SK-N-SH (cell line): ENCODE measurements at regions not wholly inside any gene's neighbourhood (a gene's known extent, or its start where the extent isn't known, plus 50 kb on each side); places are given as distances from the start of the nearest gene placed in this dataset.

Source experiments
- CTCF ChIA-PET: fragments of 300-600, 350-600 bp; formaldehyde crosslinking; extraction: SDS; loops from one replicate; lab custom pipeline; 2021; lab: Yijun Ruan, JAX
- POLR2A ChIA-PET: fragments of 350-600 bp; sonication (Branson Sonifier 250); formaldehyde crosslinking; extraction: SDS; loops from one replicate; lab custom pipeline; 2020; ENCODE audit warnings: antibody characterized with exemption, inconsistent platforms; lab: Yijun Ruan, JAX
- DNase-seq: peaks from one replicate; pipeline ENCODE4 v3.0.0; 2012
- H2AFZ ChIP-seq: fragments of 200-600 bp; sonication (generic); 2 replicates; pipeline ENCODE4 v1.8.1; 2016; ENCODE audit warnings: antibody characterized with exemption, mild to moderate bottlenecking, low read depth
- H3F3A ChIP-seq: fragments of 200-600 bp; sonication (generic); replicated peaks from 2 replicates; pipeline ENCODE3; 2016; ENCODE audit warnings: antibody characterized with exemption, mild to moderate bottlenecking; ENCODE audit not compliant: insufficient read depth
- H3K27ac ChIP-seq, 2 experiments: fragments of 200-500 bp in 1 of 2; fragments of 200-600 bp in 1 of 2; sonication (Bioruptor generic) in 1 of 2; sonication (generic), shearing (Covaris generic) in 1 of 2; 2 replicates each; pipeline versions ENCODE4 v1.5.1 to v1.6.1; 2014 to 2016; ENCODE audit warnings: low read depth in 2 of 2, inconsistent platforms in 1 of 2, low read length in 1 of 2, mild to moderate bottlenecking in 1 of 2, mixed read lengths in 1 of 2
- H3K27me3 ChIP-seq: fragments of 200-600 bp; sonication (generic), shearing (Covaris generic); 2 replicates; pipeline ENCODE4 v1.6.1; 2016; ENCODE audit warnings: mixed run types; ENCODE audit not compliant: insufficient read depth
- H3K36me3 ChIP-seq, 2 experiments: fragments of 200-500 bp in 1 of 2; fragments of 200-600 bp in 1 of 2; sonication (Bioruptor generic) in 1 of 2; sonication (generic) in 1 of 2; replicated peaks in 1 of 2; 2 replicates each; pipeline versions ENCODE3 to v1.5.1; 2014 to 2016; ENCODE audit warnings: low read length in 1 of 2, mild to moderate bottlenecking in 1 of 2; ENCODE audit not compliant: insufficient read depth in 2 of 2, control insufficient read depth in 1 of 2
- H3K4me1 ChIP-seq, 2 experiments: fragments of 200-500 bp in 1 of 2; fragments of 200-600 bp in 1 of 2; sonication (Bioruptor generic) in 1 of 2; sonication (generic), shearing (Covaris generic) in 1 of 2; 2 replicates each; pipeline versions ENCODE4 v1.5.1 to v1.6.1; 2014 to 2016; ENCODE audit warnings: low read depth in 1 of 2, low read length in 1 of 2, mixed run types in 1 of 2; ENCODE audit not compliant: insufficient read depth in 2 of 2, control insufficient read depth in 1 of 2
- H3K4me2 ChIP-seq: fragments of 200-600 bp; sonication (generic), shearing (Covaris generic); 2 replicates; pipeline ENCODE4 v1.6.1; 2017; ENCODE audit warnings: mixed run types
- H3K4me3 ChIP-seq, 2 experiments: fragments of 200-500 bp in 1 of 2; fragments of 200-600 bp in 1 of 2; sonication (Bioruptor generic) in 1 of 2; sonication (generic), shearing (Covaris generic) in 1 of 2; 2 replicates each; pipeline versions ENCODE4 v1.5.1 to v1.8.1; 2014 to 2016; ENCODE audit warnings: low read depth in 2 of 2, inconsistent platforms in 1 of 2, low read length in 1 of 2, mild to moderate bottlenecking in 1 of 2, mixed read lengths in 1 of 2, moderate library complexity in 1 of 2
- H3K79me2 ChIP-seq: fragments of 200-600 bp; sonication (generic); 2 replicates; pipeline ENCODE4 v1.8.1; 2017; ENCODE audit warnings: mild to moderate bottlenecking; ENCODE audit not compliant: insufficient read depth
- H3K9ac ChIP-seq: fragments of 200-600 bp; sonication (generic); 2 replicates; pipeline ENCODE4 v1.6.1; 2017; ENCODE audit warnings: mixed run types
- H3K9me2 ChIP-seq: fragments of 200-600 bp; sonication (generic); 2 replicates; pipeline ENCODE4 v1.6.1; 2017; ENCODE audit warnings: mixed run types
- H3K9me3 ChIP-seq: fragments of 200-600 bp; sonication (generic); 2 replicates; pipeline ENCODE4 v1.6.1; 2017; ENCODE audit warnings: mixed run types, mild to moderate bottlenecking, moderate library complexity
- H4K20me1 ChIP-seq: fragments of 200-600 bp; sonication (generic); 2 replicates; pipeline ENCODE4 v1.6.1; 2017; ENCODE audit warnings: mild to moderate bottlenecking, mixed run types; ENCODE audit not compliant: insufficient read depth
- ELF1 ChIP-seq: IDR thresholded peaks from 2 replicates; pipeline ENCODE4 v1.4.0; 2012
- FOXJ3 ChIP-seq: sonication (generic); formaldehyde crosslinking; IDR thresholded peaks from 2 replicates; pipeline ENCODE4 v1.5.1; 2020; ENCODE audit warnings: mild to moderate bottlenecking, missing genetic modification reagents
- JUND ChIP-seq: IDR thresholded peaks from 2 replicates; pipeline ENCODE4 v1.4.0; 2012
- MEF2A ChIP-seq: IDR thresholded peaks from 2 replicates; pipeline ENCODE4 v1.4.0; 2012; ENCODE audit warnings: low read depth, borderline replicate concordance
- MXI1 ChIP-seq: IDR thresholded peaks from 2 replicates; pipeline ENCODE4 v1.6.1; 2012; ENCODE audit warnings: mild to moderate bottlenecking, low read depth, low read length, improper control_type of control experiment
- RAD21 ChIP-seq: IDR thresholded peaks from 2 replicates; pipeline ENCODE4 v1.6.1; 2012; ENCODE audit warnings: mild to moderate bottlenecking, low read length
- RCOR1 ChIP-seq: fragments of 150-350 bp; IDR thresholded peaks from 2 replicates; pipeline ENCODE4 v1.6.1; 2017; ENCODE audit warnings: antibody characterized with exemption, low read length
- RFX5 ChIP-seq: IDR thresholded peaks from 2 replicates; pipeline ENCODE4 v1.6.1; 2012; ENCODE audit warnings: mild to moderate bottlenecking, improper control_type of control experiment, low read length
- YY1 ChIP-seq: IDR thresholded peaks from 2 replicates; pipeline ENCODE4 v1.4.0; 2012; ENCODE audit warnings: low read depth, mild to moderate bottlenecking
- WGBS: methylation state at CpG from one replicate; pipeline ENCODE4 v1.1.6; 2017; ENCODE audit warnings: low lambda C conversion rate; 5-methylcytosine and 5-hydroxymethylcytosine counted together
- TF ChIP-seq, protein P1 (sequence below): IDR thresholded peaks from 2 replicates; pipeline ENCODE4 v1.6.1; 2012; ENCODE audit warnings: mild to moderate bottlenecking, low read depth, low read length, moderate library complexity
- TF ChIP-seq, protein P2 (sequence below): IDR thresholded peaks from 2 replicates; pipeline ENCODE4 v1.4.0; 2012; ENCODE audit warnings: low read depth
- TF ChIP-seq, protein P3 (sequence below): IDR thresholded peaks from 2 replicates; pipeline ENCODE4 v1.4.0; 2012; ENCODE audit warnings: low read depth, borderline replicate concordance
- TF ChIP-seq, protein P4 (sequence below): fragments of 200-600 bp; sonication (generic); IDR thresholded peaks from 2 replicates; pipeline ENCODE4 v1.6.1; 2017; ENCODE audit warnings: antibody characterized with exemption, mild to moderate bottlenecking, moderate library complexity
- TF ChIP-seq, protein P5 (sequence below): IDR thresholded peaks from 2 replicates; pipeline ENCODE4 v1.4.0; 2012; ENCODE audit warnings: low read depth, borderline replicate concordance

DNA sequence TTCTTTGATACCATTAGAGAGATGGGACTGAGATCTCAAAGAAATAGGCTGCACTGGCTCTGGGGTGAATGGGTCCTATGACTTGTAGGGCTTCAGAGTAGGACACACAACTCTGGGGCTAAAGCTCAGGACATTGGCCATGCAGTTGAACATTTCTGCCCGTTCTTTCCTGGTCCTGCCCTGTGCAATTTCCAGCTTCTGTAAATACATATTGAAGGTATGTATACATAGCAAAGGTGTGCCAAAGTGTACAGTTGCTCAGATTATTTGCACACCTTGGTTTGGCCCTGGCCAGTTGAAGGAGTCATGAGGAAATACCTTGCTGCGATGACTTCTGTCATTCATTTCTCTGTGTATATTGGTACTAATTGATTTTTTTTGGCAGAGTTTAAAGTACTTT, 52.8 kb upstream of the TAF11L2 start:
- TF ChIP-seq, protein P1, sequence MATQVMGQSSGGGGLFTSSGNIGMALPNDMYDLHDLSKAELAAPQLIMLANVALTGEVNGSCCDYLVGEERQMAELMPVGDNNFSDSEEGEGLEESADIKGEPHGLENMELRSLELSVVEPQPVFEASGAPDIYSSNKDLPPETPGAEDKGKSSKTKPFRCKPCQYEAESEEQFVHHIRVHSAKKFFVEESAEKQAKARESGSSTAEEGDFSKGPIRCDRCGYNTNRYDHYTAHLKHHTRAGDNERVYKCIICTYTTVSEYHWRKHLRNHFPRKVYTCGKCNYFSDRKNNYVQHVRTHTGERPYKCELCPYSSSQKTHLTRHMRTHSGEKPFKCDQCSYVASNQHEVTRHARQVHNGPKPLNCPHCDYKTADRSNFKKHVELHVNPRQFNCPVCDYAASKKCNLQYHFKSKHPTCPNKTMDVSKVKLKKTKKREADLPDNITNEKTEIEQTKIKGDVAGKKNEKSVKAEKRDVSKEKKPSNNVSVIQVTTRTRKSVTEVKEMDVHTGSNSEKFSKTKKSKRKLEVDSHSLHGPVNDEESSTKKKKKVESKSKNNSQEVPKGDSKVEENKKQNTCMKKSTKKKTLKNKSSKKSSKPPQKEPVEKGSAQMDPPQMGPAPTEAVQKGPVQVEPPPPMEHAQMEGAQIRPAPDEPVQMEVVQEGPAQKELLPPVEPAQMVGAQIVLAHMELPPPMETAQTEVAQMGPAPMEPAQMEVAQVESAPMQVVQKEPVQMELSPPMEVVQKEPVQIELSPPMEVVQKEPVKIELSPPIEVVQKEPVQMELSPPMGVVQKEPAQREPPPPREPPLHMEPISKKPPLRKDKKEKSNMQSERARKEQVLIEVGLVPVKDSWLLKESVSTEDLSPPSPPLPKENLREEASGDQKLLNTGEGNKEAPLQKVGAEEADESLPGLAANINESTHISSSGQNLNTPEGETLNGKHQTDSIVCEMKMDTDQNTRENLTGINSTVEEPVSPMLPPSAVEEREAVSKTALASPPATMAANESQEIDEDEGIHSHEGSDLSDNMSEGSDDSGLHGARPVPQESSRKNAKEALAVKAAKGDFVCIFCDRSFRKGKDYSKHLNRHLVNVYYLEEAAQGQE = no peak
- TF ChIP-seq, protein P2, sequence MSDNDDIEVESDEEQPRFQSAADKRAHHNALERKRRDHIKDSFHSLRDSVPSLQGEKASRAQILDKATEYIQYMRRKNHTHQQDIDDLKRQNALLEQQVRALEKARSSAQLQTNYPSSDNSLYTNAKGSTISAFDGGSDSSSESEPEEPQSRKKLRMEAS = no peak
- TF ChIP-seq, protein P3, sequence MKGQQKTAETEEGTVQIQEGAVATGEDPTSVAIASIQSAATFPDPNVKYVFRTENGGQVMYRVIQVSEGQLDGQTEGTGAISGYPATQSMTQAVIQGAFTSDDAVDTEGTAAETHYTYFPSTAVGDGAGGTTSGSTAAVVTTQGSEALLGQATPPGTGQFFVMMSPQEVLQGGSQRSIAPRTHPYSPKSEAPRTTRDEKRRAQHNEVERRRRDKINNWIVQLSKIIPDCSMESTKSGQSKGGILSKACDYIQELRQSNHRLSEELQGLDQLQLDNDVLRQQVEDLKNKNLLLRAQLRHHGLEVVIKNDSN = no peak
- TF ChIP-seq RAD21 (no peak), YY1 (no peak), MXI1 (no peak), MEF2A (no peak), JUND (no peak), ELF1 (no peak), FOXJ3 (no peak), RCOR1 (no peak), RFX5 (no peak)
- TF ChIP-seq, protein P4, sequence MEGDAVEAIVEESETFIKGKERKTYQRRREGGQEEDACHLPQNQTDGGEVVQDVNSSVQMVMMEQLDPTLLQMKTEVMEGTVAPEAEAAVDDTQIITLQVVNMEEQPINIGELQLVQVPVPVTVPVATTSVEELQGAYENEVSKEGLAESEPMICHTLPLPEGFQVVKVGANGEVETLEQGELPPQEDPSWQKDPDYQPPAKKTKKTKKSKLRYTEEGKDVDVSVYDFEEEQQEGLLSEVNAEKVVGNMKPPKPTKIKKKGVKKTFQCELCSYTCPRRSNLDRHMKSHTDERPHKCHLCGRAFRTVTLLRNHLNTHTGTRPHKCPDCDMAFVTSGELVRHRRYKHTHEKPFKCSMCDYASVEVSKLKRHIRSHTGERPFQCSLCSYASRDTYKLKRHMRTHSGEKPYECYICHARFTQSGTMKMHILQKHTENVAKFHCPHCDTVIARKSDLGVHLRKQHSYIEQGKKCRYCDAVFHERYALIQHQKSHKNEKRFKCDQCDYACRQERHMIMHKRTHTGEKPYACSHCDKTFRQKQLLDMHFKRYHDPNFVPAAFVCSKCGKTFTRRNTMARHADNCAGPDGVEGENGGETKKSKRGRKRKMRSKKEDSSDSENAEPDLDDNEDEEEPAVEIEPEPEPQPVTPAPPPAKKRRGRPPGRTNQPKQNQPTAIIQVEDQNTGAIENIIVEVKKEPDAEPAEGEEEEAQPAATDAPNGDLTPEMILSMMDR = no peak
- TF ChIP-seq, protein P5, sequence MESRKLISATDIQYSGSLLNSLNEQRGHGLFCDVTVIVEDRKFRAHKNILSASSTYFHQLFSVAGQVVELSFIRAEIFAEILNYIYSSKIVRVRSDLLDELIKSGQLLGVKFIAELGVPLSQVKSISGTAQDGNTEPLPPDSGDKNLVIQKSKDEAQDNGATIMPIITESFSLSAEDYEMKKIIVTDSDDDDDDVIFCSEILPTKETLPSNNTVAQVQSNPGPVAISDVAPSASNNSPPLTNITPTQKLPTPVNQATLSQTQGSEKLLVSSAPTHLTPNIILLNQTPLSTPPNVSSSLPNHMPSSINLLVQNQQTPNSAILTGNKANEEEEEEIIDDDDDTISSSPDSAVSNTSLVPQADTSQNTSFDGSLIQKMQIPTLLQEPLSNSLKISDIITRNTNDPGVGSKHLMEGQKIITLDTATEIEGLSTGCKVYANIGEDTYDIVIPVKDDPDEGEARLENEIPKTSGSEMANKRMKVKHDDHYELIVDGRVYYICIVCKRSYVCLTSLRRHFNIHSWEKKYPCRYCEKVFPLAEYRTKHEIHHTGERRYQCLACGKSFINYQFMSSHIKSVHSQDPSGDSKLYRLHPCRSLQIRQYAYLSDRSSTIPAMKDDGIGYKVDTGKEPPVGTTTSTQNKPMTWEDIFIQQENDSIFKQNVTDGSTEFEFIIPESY = no peak
- CTCF ChIA-PET = no interaction called here
- WGBS = 56% methylated on average over 2 of the region's 2 CpGs

More for the DNA sequence above, 52.8 kb upstream of the TAF11L2 start:
- no peak overlapping the region for H3K4me3 ChIP-seq
- no peak for DNase-seq
- H3K4me2 ChIP-seq = no peak overlapping the region
- no peaks in the 10 kb centered on the region for H3K9me3 ChIP-seq
- H4K20me1 ChIP-seq = no peaks in the 10 kb centered on the region
- H3K9me2 ChIP-seq = no peaks in the 10 kb centered on the region
- H3K4me1 ChIP-seq = no peaks in the 10 kb centered on the region; a peak in 1 of 4 replicates
- H3K27me3 ChIP-seq = no peaks in the 10 kb centered on the region
- POLR2A ChIA-PET = no interaction called here
- H3K27ac ChIP-seq = no peak overlapping the region
- H2AFZ ChIP-seq = no peak overlapping the region
- no peaks in the 10 kb centered on the region for H3F3A ChIP-seq
- no peaks in the 10 kb centered on the region for H3K79me2 ChIP-seq
- H3K36me3 ChIP-seq = no peaks in the 10 kb centered on the region
- no peak overlapping the region for H3K9ac ChIP-seq
